Epithelial cell of esophagus (primary cell): ENCODE measurements at regions not wholly inside any gene's neighbourhood (a gene's known extent, or its start where the extent isn't known, plus 50 kb on each side); places are given as distances from the start of the nearest gene placed in this dataset.

Source experiments
- DNase-seq: peaks from one replicate; pipeline ENCODE4 v3.0.0; 2010; ENCODE audit warnings: low read depth
- H3K4me3 ChIP-seq: 2 replicates; pipeline ENCODE4 v1.5.1; 2011; ENCODE audit warnings: mild to moderate bottlenecking, low read length, control low read depth
- CTCF ChIP-seq: IDR thresholded peaks from 2 replicates; pipeline ENCODE4 v1.5.1; 2011; ENCODE audit warnings: low read depth, mild to moderate bottlenecking, low read length, control low read depth, inconsistent platforms; ENCODE audit not compliant: insufficient read depth; ENCODE audit errors: missing control alignments

DNA sequence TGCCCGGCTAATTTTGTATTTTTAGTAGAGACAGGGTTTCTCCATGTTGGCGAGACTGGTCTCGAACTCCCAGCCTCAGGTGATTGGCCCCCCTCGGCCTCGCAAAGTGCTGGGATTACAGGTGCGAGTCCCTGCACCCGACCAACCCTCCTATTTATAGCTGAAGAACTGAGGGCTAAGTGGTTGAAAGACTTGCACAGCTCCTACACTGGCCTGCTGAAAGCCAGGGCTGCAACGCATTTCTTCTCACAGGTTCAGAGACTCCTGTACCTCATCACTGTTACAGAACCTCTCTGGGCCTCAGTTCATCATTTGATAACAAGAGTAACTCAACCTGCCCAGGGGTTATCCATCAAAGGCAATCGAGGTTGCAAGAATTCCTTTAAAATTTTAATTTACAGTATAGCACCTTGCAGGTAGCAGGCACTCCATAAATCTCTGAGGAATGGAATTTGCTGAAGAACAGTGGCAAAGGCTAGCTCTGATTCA is 626.5 kb upstream of the TBL1XR1 start:
- no peak overlapping the region for H3K4me3 ChIP-seq
- no peak for DNase-seq
- TF ChIP-seq CTCF = no peak

- DNase-seq = peak; percentile 66
- no peak for TF ChIP-seq CTCF
- H3K4me3 ChIP-seq = no peak overlapping the region
Measured at GRCh38 chr3:177824190-177824786, 627.0 kb upstream of the TBL1XR1 start.

DNA sequence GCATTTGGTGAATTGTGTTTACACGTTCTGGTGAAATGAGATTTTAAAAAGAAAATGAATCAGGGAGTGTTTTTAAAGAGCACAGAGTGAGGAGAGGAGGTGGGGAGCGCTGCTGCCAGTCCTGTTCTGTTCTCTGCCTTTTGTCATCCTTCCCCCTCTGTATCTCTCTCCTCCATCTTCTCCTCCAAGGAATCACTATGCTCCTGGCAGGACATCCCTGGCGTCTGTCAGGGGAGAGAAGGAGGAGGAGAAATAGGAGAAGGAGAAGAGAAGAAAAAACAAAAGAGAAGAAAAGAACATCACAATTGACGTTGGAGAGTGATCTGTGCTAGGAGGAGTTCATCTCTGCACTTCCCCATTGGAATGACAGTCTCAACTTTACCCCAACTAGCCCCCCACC is 627.6 kb upstream of the TBL1XR1 start:
- no peak overlapping the region for H3K4me3 ChIP-seq
- no peak for DNase-seq
- no peak for TF ChIP-seq CTCF

DNA sequence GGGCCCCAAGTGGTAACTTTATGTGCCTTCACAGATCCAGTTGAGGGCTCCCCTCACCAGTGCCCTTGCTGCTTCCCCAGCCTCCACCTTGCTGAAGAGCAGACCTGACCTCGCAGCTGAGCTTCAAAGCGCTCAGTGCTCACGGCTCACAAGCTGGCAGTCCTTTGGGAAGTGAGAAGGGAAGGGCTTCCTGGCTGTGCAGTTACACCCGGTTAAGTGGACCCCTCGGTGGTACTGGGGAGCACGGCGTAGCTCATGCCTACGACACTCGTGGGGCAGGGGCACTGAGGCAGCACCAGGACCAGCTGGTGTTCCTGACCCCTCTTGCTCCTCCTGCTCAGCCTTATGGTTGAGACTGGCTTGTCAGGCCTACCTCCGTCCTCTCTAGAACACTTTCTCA is 629.0 kb upstream of the TBL1XR1 start:
- TF ChIP-seq CTCF = no peak
- no peak overlapping the region for H3K4me3 ChIP-seq
- no peak for DNase-seq

DNA sequence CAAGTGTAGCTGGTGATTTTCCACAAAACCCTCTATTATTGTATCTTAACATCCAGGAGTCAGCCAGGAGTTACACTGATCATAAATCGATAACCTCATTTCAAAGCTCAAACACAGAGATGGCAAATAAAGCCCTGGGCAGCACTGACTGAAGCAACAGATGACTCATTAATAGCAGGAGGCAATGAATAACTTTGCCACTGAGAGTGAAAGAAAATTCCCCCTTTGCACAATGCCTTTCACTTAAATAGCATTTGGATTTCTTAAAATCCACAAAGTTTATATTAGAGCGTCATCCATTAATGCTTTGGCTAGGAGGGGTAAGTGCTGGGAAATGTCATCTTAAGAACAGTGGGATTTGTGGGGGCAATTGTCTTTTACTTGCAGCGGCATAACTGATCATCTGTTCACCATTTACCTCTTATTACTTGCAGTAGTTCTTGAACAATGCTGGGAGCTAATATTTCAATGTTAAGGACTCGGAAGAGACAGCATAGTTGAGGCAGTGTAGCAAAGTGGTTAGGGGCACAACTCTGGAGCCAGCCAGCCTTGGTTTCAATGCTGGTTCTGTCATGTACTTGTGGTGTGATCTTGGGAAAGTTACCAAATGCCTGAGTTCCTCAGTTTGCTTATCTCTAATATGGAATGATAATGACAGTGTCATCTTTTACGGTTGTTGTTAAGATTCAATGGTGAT is 630.4 kb upstream of the TBL1XR1 start:
- no peak overlapping the region for H3K4me3 ChIP-seq
- DNase-seq = peak; percentile 92
- TF ChIP-seq CTCF = no peak

- no peak for TF ChIP-seq CTCF
- no peak overlapping the region for H3K4me3 ChIP-seq
- DNase-seq = no peak
Measured at GRCh38 chr3:177828208-177828565, 630.9 kb upstream of the TBL1XR1 start.

- peak; percentile 90 for DNase-seq
- no peak for TF ChIP-seq CTCF
- H3K4me3 ChIP-seq = no peak overlapping the region
Measured at GRCh38 chr3:177830411-177830849, 633.1 kb upstream of the TBL1XR1 start.
